ENCODE measurements at regions not wholly inside any gene's neighbourhood (a gene's known extent, or its start where the extent isn't known, plus 50 kb on each side); places are given as distances from the start of the nearest gene placed in this dataset.
"Not testable (repeated sequence)": the region's sequence is repeated elsewhere in the genome, so short reads cannot be mapped to it uniquely, and the experiment has no call there.

DNA sequence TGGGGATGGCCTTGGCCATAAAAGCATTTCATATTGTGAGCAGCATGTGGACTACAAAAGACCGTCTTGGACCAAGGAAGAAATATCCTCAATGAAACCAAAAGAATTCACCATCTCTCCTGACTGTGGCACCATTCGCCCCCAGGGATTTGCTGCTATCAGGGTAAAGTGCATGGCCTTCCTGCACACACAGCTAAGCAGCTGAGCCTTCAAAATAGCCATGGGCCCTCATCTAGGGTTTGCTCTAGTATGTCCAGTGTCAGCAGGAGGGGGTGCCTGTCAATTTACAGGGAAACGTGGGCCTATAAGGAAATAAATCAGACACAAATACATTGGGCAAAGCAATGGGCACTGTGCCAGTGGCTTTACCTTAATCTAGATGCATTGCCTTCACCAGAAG lies 296.6 kb upstream of the NBPF12 start:
- not testable (repeated sequence) for DNase-seq

GRCh38 chr1:146640671-146641070 lies 297.5 kb upstream of the NBPF12 start:
- not testable (repeated sequence) for DNase-seq

- not testable (repeated sequence) for DNase-seq
Observed at GRCh38 chr1:146630302-146630701, 307.8 kb upstream of the NBPF12 start.

DNA sequence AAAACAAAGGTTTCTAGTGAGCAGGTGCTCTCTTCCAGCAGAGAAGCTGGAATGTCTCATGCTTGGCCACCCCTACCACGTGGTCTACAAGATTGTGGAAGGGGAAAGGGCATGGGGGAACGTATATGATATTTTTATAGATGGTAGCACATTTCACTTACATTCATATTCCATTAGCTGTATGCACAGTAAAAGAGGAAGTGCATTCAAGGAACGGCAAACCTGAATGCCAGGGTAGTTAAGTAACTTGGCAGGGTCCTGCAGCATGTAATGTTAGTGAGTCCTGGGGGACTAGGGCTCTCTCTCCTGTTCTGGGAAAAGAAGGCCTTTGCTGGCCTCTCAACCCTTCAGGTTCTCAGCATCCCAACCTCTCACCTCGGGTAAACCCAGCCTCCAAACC lies 319.5 kb upstream of the NBPF12 start:
- DNase-seq, result not testable (repeated sequence)

- DNase-seq, result not testable (repeated sequence)
Observed at GRCh38 chr1:146604681-146605080, 333.4 kb upstream of the NBPF12 start.

DNA sequence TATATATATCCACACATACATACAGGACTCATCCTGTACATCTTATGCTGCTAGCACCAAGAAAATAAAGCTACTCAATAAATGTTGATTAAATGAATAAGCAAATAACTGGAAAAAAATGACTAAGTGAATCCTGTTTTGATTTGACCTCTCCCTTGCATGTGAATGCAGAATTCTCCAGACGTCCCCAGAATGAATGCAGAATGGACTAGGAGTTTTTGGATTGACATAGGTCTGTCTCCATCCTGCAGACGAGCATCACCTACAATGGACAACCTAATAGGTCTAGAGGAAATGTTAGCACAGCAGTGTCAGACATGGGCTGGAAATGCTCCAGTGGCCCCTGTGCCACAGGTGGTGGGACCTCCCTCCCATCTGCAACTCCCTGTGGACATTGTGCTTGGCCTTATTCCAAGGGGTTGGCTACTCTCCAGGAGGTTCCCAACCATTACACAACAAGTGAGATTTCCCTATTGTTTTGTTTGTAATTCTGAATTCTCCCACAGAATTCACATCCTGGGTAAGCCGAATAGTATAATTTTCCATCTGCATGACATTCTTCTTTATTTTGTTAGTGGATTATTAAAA lies 337.3 kb upstream of the NBPF12 start:
- not testable (repeated sequence) for DNase-seq

GRCh38 chr1:146599906-146600305 lies 338.2 kb upstream of the NBPF12 start:
- not testable (repeated sequence) for DNase-seq

DNA sequence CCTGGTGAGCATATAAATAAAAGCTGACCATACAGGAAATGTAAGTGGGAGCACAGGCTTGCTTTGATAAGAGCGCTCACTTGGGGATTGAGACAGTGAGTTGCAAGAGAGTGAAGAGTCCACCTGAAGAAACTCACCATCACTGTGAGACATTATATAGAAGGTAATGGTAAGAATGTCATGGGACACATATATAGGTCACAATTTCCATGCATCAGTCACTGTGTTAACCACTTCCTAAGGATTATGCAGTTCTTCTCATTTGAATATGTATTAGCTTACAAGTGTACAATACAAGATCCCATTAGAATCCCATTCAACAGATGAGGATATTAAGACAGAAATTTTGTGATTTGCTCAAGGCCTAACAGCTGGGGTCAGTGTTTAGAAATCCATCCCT lies 352.4 kb upstream of the NOTCH2NLA start:
- not testable (repeated sequence) for DNase-seq

GRCh38 chr1:146567541-146567940 lies 338.7 kb upstream of the NOTCH2NLA start:
- DNase-seq, result not testable (repeated sequence)

GRCh38 chr1:146558032-146558431 lies 329.2 kb upstream of the NOTCH2NLA start:
- DNase-seq, result not testable (repeated sequence)

- not testable (repeated sequence) for DNase-seq
Observed at GRCh38 chr1:146556405-146556804, 327.6 kb upstream of the NOTCH2NLA start.

DNA sequence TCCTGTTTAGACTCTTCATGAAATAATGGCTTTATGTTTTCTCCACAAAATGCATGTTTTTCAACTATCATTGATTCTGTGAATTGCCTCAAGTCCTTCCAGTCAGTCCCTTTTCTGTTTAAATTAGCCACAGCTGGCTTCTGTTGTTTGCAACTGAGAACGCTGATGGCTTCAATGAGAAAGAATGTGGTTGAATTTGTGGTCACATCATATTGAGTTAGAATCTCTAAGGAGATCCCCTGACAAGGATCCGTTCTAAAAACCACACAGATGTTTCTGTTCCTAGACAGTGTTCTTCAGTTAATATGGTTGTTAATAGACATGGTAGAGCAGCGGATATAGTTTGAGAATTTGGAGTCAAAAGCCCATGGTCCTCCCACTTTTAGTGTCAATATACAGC lies 323.6 kb upstream of the NOTCH2NLA start:
- not testable (repeated sequence) for DNase-seq

DNA sequence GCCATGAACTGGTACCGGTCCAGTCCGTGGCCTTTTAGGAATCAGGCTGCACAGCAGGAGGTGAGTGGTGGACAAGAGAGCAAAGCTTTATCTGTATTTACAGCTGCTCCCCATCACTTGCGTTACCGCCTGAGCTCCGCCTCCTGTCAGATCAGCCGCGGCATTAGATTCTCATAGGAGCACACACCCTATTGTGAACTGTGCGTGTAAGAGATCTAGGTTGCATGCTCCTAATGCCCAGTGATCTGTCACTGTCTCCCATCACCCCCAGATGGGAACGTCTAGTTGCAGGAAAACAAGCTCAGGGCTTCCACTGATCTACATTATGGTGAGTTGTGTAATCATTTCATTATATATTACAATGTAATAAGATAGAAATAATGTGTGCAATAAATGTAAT lies 319.9 kb upstream of the NOTCH2NLA start:
- DNase-seq, result not testable (repeated sequence)

- DNase-seq, result not testable (repeated sequence)
Observed at GRCh38 chr1:146546189-146546588, 317.4 kb upstream of the NOTCH2NLA start.

GRCh38 chr1:146537775-146538373 lies 309.1 kb upstream of the NOTCH2NLA start:
- not testable (repeated sequence) for DNase-seq

GRCh38 chr1:146536028-146536427 lies 307.2 kb upstream of the NOTCH2NLA start:
- DNase-seq, result not testable (repeated sequence)

DNA sequence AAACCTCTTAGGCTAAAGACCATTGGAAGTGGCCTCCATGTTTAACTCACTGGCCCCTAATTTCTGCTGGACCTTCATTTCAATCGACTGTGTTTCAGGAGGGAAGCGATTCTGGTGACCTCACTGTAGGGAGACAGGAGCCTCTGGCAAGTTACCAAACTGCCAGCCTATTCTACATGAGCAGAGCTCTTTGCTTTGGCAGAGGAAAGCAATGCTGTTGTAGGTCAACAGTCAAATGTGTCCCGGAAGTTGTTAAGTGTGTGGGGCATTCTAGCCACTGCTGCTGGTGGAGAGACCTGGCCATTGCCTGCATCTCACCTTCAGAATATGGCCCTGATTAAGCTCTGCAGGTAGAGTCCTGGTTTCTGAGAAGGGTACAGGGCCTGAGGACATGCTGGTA lies 306.8 kb upstream of the NOTCH2NLA start:
- not testable (repeated sequence) for DNase-seq

GRCh38 chr1:146530958-146531357 lies 302.1 kb upstream of the NOTCH2NLA start:
- DNase-seq, result not testable (repeated sequence)

DNA sequence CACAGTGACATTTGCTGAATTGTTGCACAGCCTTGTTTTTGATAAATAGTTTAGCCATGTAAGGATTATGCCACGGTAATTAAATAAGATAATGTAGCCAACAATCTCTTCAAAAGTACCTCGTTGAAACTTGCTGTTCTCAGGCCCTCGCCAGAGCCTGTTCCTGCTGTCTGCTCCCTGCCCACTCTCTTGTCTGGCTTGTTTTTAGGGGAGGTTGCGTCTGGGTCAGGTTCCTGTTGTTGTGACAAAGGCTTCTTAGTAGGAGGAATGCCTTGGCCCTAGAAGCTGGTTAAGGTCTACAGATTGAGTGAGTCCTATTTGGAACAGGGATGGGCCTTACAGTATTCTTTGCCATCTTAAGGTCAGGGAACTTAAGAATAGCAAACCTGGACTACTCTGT lies 294.0 kb upstream of the NOTCH2NLA start:
- DNase-seq, result not testable (repeated sequence)

DNA sequence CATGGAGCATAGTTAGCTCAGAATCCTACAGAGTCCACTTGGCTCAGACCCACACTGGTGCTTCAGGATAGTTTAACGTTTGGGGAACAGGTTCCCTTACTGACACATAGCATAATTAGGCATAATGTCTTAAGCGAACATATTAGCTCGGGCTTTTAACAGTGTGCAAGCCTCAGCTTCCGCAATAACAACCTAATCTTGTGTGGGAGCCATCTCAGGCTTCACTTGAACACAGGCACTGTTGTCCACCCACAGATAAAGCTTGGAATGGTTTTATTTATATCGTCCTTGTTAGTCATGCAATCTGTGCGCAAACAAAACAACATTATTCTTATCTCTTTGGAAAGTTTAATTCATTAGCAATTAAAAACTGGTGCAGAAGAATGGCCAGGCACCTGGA lies 293.5 kb upstream of the NOTCH2NLA start:
- not testable (repeated sequence) for DNase-seq

- not testable (repeated sequence) for DNase-seq
Observed at GRCh38 chr1:146521804-146522203, 293.0 kb upstream of the NOTCH2NLA start.

- DNase-seq, result not testable (repeated sequence)
Observed at GRCh38 chr1:146513754-146514153, 284.9 kb upstream of the NOTCH2NLA start.

DNA sequence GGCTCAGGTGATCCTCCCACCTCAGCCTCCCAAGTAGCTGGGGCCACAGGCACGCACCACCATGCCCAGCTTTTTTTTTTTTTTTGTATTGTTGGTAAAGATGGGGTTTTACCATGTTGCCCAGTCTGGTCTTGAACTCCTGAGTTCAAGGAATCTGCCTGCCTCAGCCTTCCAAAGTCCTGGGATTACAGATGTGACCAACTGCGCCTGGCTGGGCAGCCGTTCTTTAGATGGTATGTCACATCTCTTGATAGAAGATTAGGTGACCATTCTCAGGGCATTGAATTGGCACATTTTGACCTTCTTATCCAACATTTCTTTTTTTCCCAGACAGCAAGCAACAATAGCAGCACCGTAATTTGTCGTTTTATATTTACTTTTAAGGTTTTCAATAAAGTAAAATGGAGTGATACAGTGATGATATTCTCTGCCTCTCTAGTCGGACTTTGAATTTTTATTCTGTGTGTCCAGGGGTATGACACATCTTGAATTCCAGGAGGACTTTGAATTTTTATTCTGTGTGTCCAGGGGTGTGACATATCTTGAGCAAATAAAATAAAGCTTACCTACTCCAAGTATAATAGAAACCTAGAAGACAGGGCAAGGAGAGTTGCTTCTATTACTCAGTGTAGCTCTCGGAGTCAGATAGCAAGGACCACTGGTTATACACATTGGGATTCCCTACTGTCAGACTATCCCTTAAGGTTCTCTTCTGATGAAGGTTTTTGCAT lies 282.4 kb upstream of the NOTCH2NLA start:
- not testable (repeated sequence) for DNase-seq
